Endothelial cell (in vitro differentiated cells): ENCODE measurements at regions not wholly inside any gene's neighbourhood (a gene's known extent, or its start where the extent isn't known, plus 50 kb on each side); places are given as distances from the start of the nearest gene placed in this dataset.

Source experiments
- DNase-seq: peaks from one replicate; pipeline ENCODE4 v3.0.0; 2021; ENCODE audit warnings: low spot score
- H3K27ac Mint-ChIP-seq: one replicate; pipeline ENCODE4 v1.8.0; 2021; ENCODE audit warnings: mixed read lengths, inconsistent platforms; ENCODE audit not compliant: unreplicated experiment
- H3K27me3 Mint-ChIP-seq: one replicate; pipeline ENCODE4 v1.8.0; 2021; ENCODE audit warnings: mild to moderate bottlenecking, moderate library complexity, mixed read lengths, inconsistent platforms; ENCODE audit not compliant: unreplicated experiment
- H3K36me3 Mint-ChIP-seq: one replicate; pipeline ENCODE4 v1.8.0; 2021; ENCODE audit warnings: mild to moderate bottlenecking, low read depth, mixed read lengths, inconsistent platforms; ENCODE audit not compliant: unreplicated experiment
- H3K4me1 Mint-ChIP-seq: one replicate; pipeline ENCODE4 v1.8.0; 2021; ENCODE audit warnings: mild to moderate bottlenecking, mixed read lengths, inconsistent platforms; ENCODE audit not compliant: unreplicated experiment
- H3K4me3 Mint-ChIP-seq: one replicate; pipeline ENCODE4 v1.8.0; 2021; ENCODE audit warnings: mild to moderate bottlenecking, mixed read lengths, inconsistent platforms; ENCODE audit not compliant: unreplicated experiment
- H3K9me3 Mint-ChIP-seq: one replicate; pipeline ENCODE4 v1.8.0; 2021; ENCODE audit warnings: mixed read lengths, inconsistent platforms; ENCODE audit not compliant: unreplicated experiment
- CTCF ChIP-seq: fragments of 200-600 bp; sonication (generic); IDR thresholded peaks from one replicate; pipeline ENCODE4 v1.5.0; 2021; ENCODE audit warnings: antibody characterized with exemption; ENCODE audit not compliant: unreplicated experiment

- H3K4me3 Mint-ChIP-seq, result no peak overlapping the region
- no peaks in the 10 kb centered on the region for H3K9me3 Mint-ChIP-seq
- TF ChIP-seq CTCF, result no peak
- H3K36me3 Mint-ChIP-seq, result no peaks in the 10 kb centered on the region
- H3K27me3 Mint-ChIP-seq, result peaks cover 2% of the 10 kb centered on the region
- peaks cover 9% of the 10 kb centered on the region for H3K4me1 Mint-ChIP-seq
- DNase-seq, result no peak
- no peak overlapping the region for H3K27ac Mint-ChIP-seq
These were observed 219.6 kb upstream of the SESN3 start for GRCh38 chr11:95450547-95451123.

GRCh38 chr11:95445746-95446333 is 214.8 kb upstream of the SESN3 start:
- Mint-ChIP-seq H3K4me1 (peaks cover 15% of the 10 kb centered on the region), H3K9me3 (no peaks in the 10 kb centered on the region), H3K36me3 (no peaks in the 10 kb centered on the region), H3K27ac (no peak overlapping the region), H3K4me3 (no peak overlapping the region), H3K27me3 (peaks cover 2% of the 10 kb centered on the region)
- no peak for DNase-seq
- no peak for TF ChIP-seq CTCF

- peaks cover under 1% of the 10 kb centered on the region for H3K27me3 Mint-ChIP-seq
- H3K9me3 Mint-ChIP-seq, result no peaks in the 10 kb centered on the region
- no peak overlapping the region for H3K4me3 Mint-ChIP-seq
- H3K27ac Mint-ChIP-seq, result no peak overlapping the region
- H3K4me1 Mint-ChIP-seq, result peaks cover 15% of the 10 kb centered on the region
- DNase-seq, result no peak
- no peak for TF ChIP-seq CTCF
- H3K36me3 Mint-ChIP-seq, result no peaks in the 10 kb centered on the region
These were observed 213.6 kb upstream of the SESN3 start for GRCh38 chr11:95444309-95445241.

- no peak for DNase-seq
- no peak for TF ChIP-seq CTCF
- Mint-ChIP-seq H3K27me3 (no peaks in the 10 kb centered on the region), H3K4me1 (peaks cover 15% of the 10 kb centered on the region), H3K36me3 (no peaks in the 10 kb centered on the region), H3K4me3 (no peak overlapping the region), H3K27ac (no peak overlapping the region), H3K9me3 (no peaks in the 10 kb centered on the region)
These were observed 212.4 kb upstream of the SESN3 start for GRCh38 chr11:95443386-95443785.
